ENCODE measurements at regions not wholly inside any gene's neighbourhood (a gene's known extent, or its start where the extent isn't known, plus 50 kb on each side); places are given as distances from the start of the nearest gene placed in this dataset.
"Not testable (repeated sequence)": the region's sequence is repeated elsewhere in the genome, so short reads cannot be mapped to it uniquely, and the experiment has no call there.

DNA sequence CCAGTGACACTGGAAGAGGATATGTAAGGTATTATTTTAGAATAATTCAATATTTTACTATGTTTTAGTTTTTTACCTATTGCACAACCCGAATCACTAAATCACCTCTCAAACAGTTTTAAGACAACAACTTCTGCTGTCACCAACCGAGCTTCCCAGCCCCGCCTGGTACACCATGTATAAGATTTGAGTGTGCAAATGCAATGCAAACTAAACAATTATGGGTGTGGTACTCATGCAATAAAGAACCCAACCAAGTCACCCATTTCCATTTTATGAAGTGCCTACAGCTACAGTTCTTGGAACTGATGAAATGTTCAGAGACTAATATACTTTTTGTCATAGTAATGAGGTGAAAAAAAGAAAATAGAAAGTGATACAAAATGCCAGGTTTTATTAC lies 256.2 kb downstream of the TAFA4 start:
- H3K4me3 ChIP-seq: no peak overlapping the region
- no peak for DNase-seq
- no peaks in the 10 kb centered on the region for H3K36me3 ChIP-seq
- H3K27me3 ChIP-seq: no peaks in the 10 kb centered on the region
- H3K9me3 ChIP-seq: no peaks in the 10 kb centered on the region

- H3K4me3 ChIP-seq: no peak overlapping the region
- DNase-seq: no peak
- no peaks in the 10 kb centered on the region for H3K36me3 ChIP-seq
- H3K9me3 ChIP-seq: no peaks in the 10 kb centered on the region
- no peaks in the 10 kb centered on the region for H3K27me3 ChIP-seq
Observed at GRCh38 chr3:68667346-68667745, 265.0 kb downstream of the TAFA4 start.

DNA sequence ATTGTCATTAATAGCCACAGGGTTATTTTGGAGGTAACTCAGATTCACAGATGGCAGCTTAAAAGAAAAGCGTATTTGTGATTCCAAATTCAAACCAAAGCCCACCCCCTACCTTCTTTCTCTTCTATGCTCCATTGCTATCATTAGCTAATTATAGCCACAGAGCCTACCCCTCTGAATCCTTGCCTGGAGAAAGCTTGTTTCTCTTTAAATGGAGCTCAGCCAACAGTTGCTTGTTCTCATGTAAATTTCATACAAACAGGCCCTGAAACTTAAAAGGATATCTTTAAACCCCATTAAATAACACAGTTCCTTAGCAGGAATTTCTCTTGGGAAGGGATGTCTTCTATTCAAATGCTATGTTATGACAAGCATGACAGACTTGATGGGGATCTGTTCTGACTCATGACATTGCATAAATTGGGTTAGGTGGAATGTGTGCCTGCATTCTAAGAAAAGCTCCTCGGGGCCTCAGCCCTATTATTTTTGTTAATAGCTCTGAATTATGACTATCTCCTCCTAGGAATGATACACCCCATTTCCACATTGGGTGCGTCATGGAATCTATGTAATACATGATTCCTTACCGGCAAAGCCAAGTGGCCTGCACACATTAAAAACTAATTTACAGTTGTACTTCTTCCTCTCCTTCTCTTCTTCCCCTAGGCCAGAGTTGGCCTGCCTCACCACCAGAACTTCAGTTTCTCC lies 265.8 kb downstream of the TAFA4 start:
- no peaks in the 10 kb centered on the region for H3K9me3 ChIP-seq
- no peaks in the 10 kb centered on the region for H3K36me3 ChIP-seq
- no peak for DNase-seq
- no peak overlapping the region for H3K4me3 ChIP-seq
- H3K27me3 ChIP-seq: no peaks in the 10 kb centered on the region

- no peaks in the 10 kb centered on the region for H3K9me3 ChIP-seq
Observed at GRCh38 chr3:68664276-68664675, 268.1 kb downstream of the TAFA4 start.

GRCh38 chr3:68662176-68662575 lies 270.2 kb downstream of the TAFA4 start:
- Histone ChIP-seq H3K9me3 (no peaks in the 10 kb centered on the region), H3K27me3 (no peaks in the 10 kb centered on the region), H3K36me3 (no peaks in the 10 kb centered on the region), H3K4me3 (no peak overlapping the region)
- DNase-seq: no peak

More at GRCh38 chr3:68664276-68664675, 268.1 kb downstream of the TAFA4 start:
- Histone ChIP-seq H3K27me3 (no peaks in the 10 kb centered on the region), H3K36me3 (no peaks in the 10 kb centered on the region), H3K4me3 (no peak overlapping the region)
- DNase-seq: no peak

- not testable (repeated sequence) for H3K9me3 ChIP-seq, DNase-seq, H3K36me3 ChIP-seq, H3K4me3 ChIP-seq, H3K27me3 ChIP-seq
Observed at GRCh38 chr3:68650657-68651056, 281.7 kb downstream of the TAFA4 start.

- H3K4me3 ChIP-seq: no peak overlapping the region
- H3K9me3 ChIP-seq: no peaks in the 10 kb centered on the region
- no peaks in the 10 kb centered on the region for H3K36me3 ChIP-seq
- no peak for DNase-seq
- no peaks in the 10 kb centered on the region for H3K27me3 ChIP-seq
Observed at GRCh38 chr3:68648494-68648893, 283.9 kb downstream of the TAFA4 start.

GRCh38 chr3:68631850-68632545 lies 300.3 kb downstream of the TAFA4 start:
- H3K36me3 ChIP-seq: no peaks in the 10 kb centered on the region
- H3K27me3 ChIP-seq: no peaks in the 10 kb centered on the region
- no peak overlapping the region for H3K4me3 ChIP-seq
- DNase-seq: no peak
- no peaks in the 10 kb centered on the region for H3K9me3 ChIP-seq

DNA sequence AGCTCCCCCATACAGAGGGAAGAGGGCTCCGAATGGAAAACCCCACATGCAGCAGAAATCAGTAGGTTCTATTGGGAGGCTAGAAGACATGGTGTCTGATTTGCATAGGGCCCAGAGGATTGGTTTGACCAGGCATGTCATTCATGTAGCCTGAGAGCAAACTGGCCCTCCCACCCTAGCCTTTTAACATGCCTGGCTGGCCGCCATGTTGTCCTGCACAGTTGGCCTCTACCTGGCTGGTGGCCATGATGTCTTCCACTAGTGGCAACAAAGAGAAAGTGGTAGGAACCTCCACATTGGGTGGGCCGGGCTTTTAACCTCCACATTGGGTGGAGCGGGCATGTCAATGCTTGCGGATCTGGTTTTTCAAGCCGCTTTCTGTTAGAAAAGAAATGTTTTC lies 312.1 kb downstream of the TAFA4 start:
- Histone ChIP-seq H3K9me3 (no peaks in the 10 kb centered on the region), H3K4me3 (no peak overlapping the region), H3K27me3 (no peaks in the 10 kb centered on the region), H3K36me3 (no peaks in the 10 kb centered on the region)
- no peak for DNase-seq

- DNase-seq: no peak
- Histone ChIP-seq H3K36me3 (no peaks in the 10 kb centered on the region), H3K4me3 (no peak overlapping the region), H3K27me3 (no peaks in the 10 kb centered on the region), H3K9me3 (no peaks in the 10 kb centered on the region)
Observed at GRCh38 chr3:68614087-68614486, 318.3 kb downstream of the TAFA4 start.

DNA sequence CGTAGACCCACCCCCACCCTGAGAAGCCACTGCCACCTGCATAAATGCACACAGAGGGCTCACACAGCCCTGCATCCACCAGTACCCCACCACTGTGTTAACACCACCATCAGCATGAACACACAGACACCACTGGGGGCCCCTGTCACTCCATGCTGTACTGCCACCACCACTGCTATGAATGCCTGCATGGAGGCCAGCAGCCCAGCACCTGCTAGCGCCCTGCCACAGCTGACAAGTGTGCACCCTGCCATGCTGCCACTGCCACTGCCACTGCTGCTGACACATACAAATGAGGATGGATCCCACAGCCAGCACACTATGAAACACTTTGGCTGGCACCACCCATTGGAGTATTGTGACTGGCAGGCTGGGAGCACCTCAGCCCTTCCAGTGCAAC lies 361.0 kb downstream of the TAFA4 start:
- no peak for DNase-seq
- no peaks in the 10 kb centered on the region for H3K36me3 ChIP-seq
- H3K4me3 ChIP-seq: no peak overlapping the region
- H3K27me3 ChIP-seq: no peaks in the 10 kb centered on the region
- H3K9me3 ChIP-seq: no peaks in the 10 kb centered on the region

DNA sequence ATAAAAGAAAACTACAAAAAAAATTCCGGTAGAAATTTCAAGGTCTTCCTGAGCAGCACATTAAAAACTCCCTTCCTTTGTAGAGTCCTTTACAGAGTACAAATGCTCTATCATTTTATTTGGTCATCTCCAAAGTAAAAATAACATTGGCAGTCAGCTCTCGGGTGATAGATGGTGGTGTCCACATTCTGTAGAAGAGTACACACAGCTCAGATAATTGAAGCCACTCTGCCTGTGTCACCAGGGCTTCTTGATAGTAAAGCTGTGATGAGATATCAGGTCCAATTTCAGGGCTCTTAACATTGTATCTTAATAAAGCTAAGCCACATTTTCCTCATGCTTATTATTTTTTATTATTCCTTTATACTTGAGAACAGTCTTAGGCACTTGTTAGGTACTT lies 371.6 kb downstream of the TAFA4 start:
- DNase-seq: no peak
- Histone ChIP-seq H3K36me3 (no peaks in the 10 kb centered on the region), H3K9me3 (no peaks in the 10 kb centered on the region), H3K27me3 (no peaks in the 10 kb centered on the region), H3K4me3 (no peak overlapping the region)

GRCh38 chr3:68535782-68536181 lies 396.6 kb downstream of the TAFA4 start:
- Histone ChIP-seq H3K4me3 (no peak overlapping the region), H3K36me3 (no peaks in the 10 kb centered on the region), H3K27me3 (no peaks in the 10 kb centered on the region), H3K9me3 (no peaks in the 10 kb centered on the region)
- no peak for DNase-seq

GRCh38 chr3:68523330-68523729 lies 409.0 kb downstream of the TAFA4 start:
- DNase-seq: no peak
- no peak overlapping the region for H3K4me3 ChIP-seq
- no peaks in the 10 kb centered on the region for H3K36me3 ChIP-seq
- no peaks in the 10 kb centered on the region for H3K9me3 ChIP-seq
- no peaks in the 10 kb centered on the region for H3K27me3 ChIP-seq

- DNase-seq: no peak
- no peaks in the 10 kb centered on the region for H3K9me3 ChIP-seq
Observed at GRCh38 chr3:68515237-68515636, 417.1 kb downstream of the TAFA4 start.

GRCh38 chr3:68504201-68504600 lies 428.1 kb downstream of the TAFA4 start:
- Histone ChIP-seq H3K36me3 (no peaks in the 10 kb centered on the region), H3K4me3 (no peak overlapping the region), H3K27me3 (no peaks in the 10 kb centered on the region), H3K9me3 (no peaks in the 10 kb centered on the region)
- DNase-seq: no peak

More at GRCh38 chr3:68515237-68515636, 417.1 kb downstream of the TAFA4 start:
- H3K36me3 ChIP-seq: no peaks in the 10 kb centered on the region
- no peaks in the 10 kb centered on the region for H3K27me3 ChIP-seq
- no peak overlapping the region for H3K4me3 ChIP-seq

GRCh38 chr3:68485845-68486244 lies 446.5 kb downstream of the TAFA4 start:
- DNase-seq, H3K4me3 ChIP-seq, H3K36me3 ChIP-seq, H3K9me3 ChIP-seq, H3K27me3 ChIP-seq: not testable (repeated sequence)

- no peak overlapping the region for H3K4me3 ChIP-seq
- H3K9me3 ChIP-seq: no peaks in the 10 kb centered on the region
- H3K36me3 ChIP-seq: no peaks in the 10 kb centered on the region
- no peaks in the 10 kb centered on the region for H3K27me3 ChIP-seq
- no peak for DNase-seq
Observed at GRCh38 chr3:68485051-68485450, 447.3 kb downstream of the TAFA4 start.

Data from MG63 (cell line).